Endothelial cell (in vitro differentiated cells): ENCODE measurements at regions not wholly inside any gene's neighbourhood (a gene's known extent, or its start where the extent isn't known, plus 50 kb on each side); places are given as distances from the start of the nearest gene placed in this dataset.

Experiments
- DNase-seq: peaks from one replicate; pipeline ENCODE4 v3.0.0; 2021; ENCODE audit warnings: low spot score
- H3K27ac Mint-ChIP-seq: one replicate; pipeline ENCODE4 v1.8.0; 2021; ENCODE audit warnings: mixed read lengths, inconsistent platforms; ENCODE audit not compliant: unreplicated experiment
- H3K27me3 Mint-ChIP-seq: one replicate; pipeline ENCODE4 v1.8.0; 2021; ENCODE audit warnings: mild to moderate bottlenecking, moderate library complexity, mixed read lengths, inconsistent platforms; ENCODE audit not compliant: unreplicated experiment
- H3K36me3 Mint-ChIP-seq: one replicate; pipeline ENCODE4 v1.8.0; 2021; ENCODE audit warnings: mild to moderate bottlenecking, low read depth, mixed read lengths, inconsistent platforms; ENCODE audit not compliant: unreplicated experiment
- H3K4me1 Mint-ChIP-seq: one replicate; pipeline ENCODE4 v1.8.0; 2021; ENCODE audit warnings: mild to moderate bottlenecking, mixed read lengths, inconsistent platforms; ENCODE audit not compliant: unreplicated experiment
- H3K4me3 Mint-ChIP-seq: one replicate; pipeline ENCODE4 v1.8.0; 2021; ENCODE audit warnings: mild to moderate bottlenecking, mixed read lengths, inconsistent platforms; ENCODE audit not compliant: unreplicated experiment
- H3K9me3 Mint-ChIP-seq: one replicate; pipeline ENCODE4 v1.8.0; 2021; ENCODE audit warnings: mixed read lengths, inconsistent platforms; ENCODE audit not compliant: unreplicated experiment
- CTCF ChIP-seq: fragments of 200-600 bp; sonication (generic); IDR thresholded peaks from one replicate; pipeline ENCODE4 v1.5.0; 2021; ENCODE audit warnings: antibody characterized with exemption; ENCODE audit not compliant: unreplicated experiment

DNA sequence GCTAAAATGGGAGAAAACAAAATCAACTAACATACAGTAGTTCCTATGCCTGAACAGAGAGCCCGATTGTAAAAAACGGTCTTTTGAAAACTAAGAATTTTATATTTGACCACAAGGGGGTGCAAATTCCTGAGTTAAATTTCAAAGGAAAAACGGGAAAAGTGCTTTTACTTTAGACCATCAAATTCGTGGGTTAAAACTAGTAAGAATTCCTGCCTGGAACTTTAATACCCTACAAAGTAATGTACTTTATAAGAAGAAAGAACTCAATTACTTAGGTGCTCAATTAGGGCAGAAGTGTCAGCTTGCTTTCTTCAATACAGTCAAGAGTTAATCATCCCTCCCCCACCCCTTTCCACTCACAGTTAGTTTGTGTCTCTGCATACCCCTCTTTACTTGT, 69.8 kb downstream of the KCNRG start:
- Mint-ChIP-seq H3K36me3 (no peaks in the 10 kb centered on the region), H3K27me3 (peaks cover 9% of the 10 kb centered on the region), H3K9me3 (no peaks in the 10 kb centered on the region), H3K27ac (no peak overlapping the region), H3K4me1 (peaks cover 11% of the 10 kb centered on the region), H3K4me3 (no peak overlapping the region)
- peak; percentile 98 for TF ChIP-seq CTCF
- no peak for DNase-seq

- Mint-ChIP-seq H3K27me3 (no peaks in the 10 kb centered on the region), H3K4me1 (no peaks in the 10 kb centered on the region), H3K27ac (no peak overlapping the region), H3K4me3 (no peak overlapping the region), H3K9me3 (no peaks in the 10 kb centered on the region), H3K36me3 (no peaks in the 10 kb centered on the region)
- DNase-seq: no peak
- TF ChIP-seq CTCF: no peak
Observed at GRCh38 chr13:50089633-50090032, 74.4 kb downstream of the KCNRG start.

DNA sequence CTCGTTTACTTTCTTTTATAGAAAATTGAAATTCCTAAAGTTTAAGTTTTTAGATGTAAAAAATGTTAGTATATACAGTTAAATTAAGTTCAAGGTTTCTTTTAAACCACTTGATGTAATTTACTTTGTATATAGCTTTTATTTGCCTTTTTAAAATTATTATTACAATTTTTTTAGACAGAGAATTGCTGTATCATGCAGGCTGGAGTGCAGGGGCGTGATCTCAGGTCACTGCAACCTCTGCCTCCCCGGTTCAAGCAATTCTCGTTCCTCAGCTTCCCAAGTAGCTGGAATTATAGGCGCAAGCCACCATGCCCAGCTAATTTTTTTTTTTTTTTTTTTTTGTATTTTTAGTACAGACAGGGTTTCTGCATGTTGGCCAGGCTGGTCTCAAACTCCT, 75.0 kb downstream of the KCNRG start:
- H3K27ac Mint-ChIP-seq: no peak overlapping the region
- no peak overlapping the region for H3K4me3 Mint-ChIP-seq
- H3K4me1 Mint-ChIP-seq: no peaks in the 10 kb centered on the region
- no peaks in the 10 kb centered on the region for H3K9me3 Mint-ChIP-seq
- DNase-seq: no peak
- no peaks in the 10 kb centered on the region for H3K27me3 Mint-ChIP-seq
- H3K36me3 Mint-ChIP-seq: no peaks in the 10 kb centered on the region
- TF ChIP-seq CTCF: no peak

DNA sequence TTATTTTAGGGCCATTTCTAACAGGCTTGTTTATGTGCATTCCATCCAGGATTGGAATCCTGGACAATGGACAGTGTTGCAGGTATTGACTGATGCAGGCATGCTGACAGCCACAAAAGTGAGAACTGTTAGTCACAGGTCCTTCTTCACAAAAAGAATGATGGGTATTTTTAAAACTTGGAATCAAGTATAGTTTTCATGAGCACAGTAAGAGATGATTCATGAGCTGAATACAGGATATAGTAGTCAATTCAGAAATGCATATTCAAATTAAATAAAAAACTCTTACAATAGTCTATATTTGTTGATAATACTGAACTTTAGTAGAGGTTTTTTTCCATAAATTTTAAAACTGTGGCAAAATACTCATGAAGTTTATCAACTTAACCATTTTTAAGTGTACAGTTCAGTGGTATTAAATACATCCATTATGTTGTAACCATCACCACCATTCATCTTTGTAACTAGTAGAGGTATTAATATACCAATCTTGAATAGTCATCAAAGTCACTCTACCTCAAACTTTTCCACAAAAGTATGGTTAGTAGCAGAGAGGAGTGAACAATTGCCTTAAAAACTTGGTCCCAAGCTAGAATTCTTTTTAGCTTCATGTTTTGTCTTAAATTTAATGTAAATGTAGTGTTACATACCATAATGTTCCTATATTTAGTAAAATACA, 79.5 kb downstream of the KCNRG start:
- no peak for TF ChIP-seq CTCF
- no peak overlapping the region for H3K27ac Mint-ChIP-seq
- peaks cover 5% of the 10 kb centered on the region for H3K36me3 Mint-ChIP-seq
- no peaks in the 10 kb centered on the region for H3K27me3 Mint-ChIP-seq
- H3K9me3 Mint-ChIP-seq: no peaks in the 10 kb centered on the region
- H3K4me1 Mint-ChIP-seq: no peaks in the 10 kb centered on the region
- no peak for DNase-seq
- H3K4me3 Mint-ChIP-seq: no peak overlapping the region

- peak overlapping the region; percentile 0 for H3K4me3 Mint-ChIP-seq
- H3K36me3 Mint-ChIP-seq: peaks cover 5% of the 10 kb centered on the region
- H3K27me3 Mint-ChIP-seq: no peaks in the 10 kb centered on the region
- no peak for TF ChIP-seq CTCF
- H3K4me1 Mint-ChIP-seq: no peaks in the 10 kb centered on the region
- no peak overlapping the region for H3K27ac Mint-ChIP-seq
- no peak for DNase-seq
- no peaks in the 10 kb centered on the region for H3K9me3 Mint-ChIP-seq
Observed at GRCh38 chr13:50098693-50099092, 83.4 kb downstream of the KCNRG start.
